Skeletal muscle satellite cell (primary cell): ENCODE measurements at regions not wholly inside any gene's neighbourhood (a gene's known extent, or its start where the extent isn't known, plus 50 kb on each side); places are given as distances from the start of the nearest gene placed in this dataset.

Source experiments
- H3K27me3 ChIP-seq: 2 replicates; pipeline ENCODE4 v1.7.0; 2013; ENCODE audit warnings: low read length; ENCODE audit not compliant: control insufficient read depth, insufficient read depth
- H3K36me3 ChIP-seq: 2 replicates; pipeline ENCODE4 v1.7.0; 2013; ENCODE audit warnings: mild to moderate bottlenecking, control low read depth, low read length; ENCODE audit not compliant: insufficient read depth
- H3K4me1 ChIP-seq: 2 replicates; pipeline ENCODE4 v1.7.0; 2013; ENCODE audit warnings: low read length; ENCODE audit not compliant: control insufficient read depth, insufficient read depth
- H3K4me2 ChIP-seq: 2 replicates; pipeline ENCODE4 v1.7.0; 2013; ENCODE audit warnings: mild to moderate bottlenecking, low read length
- H3K4me3 ChIP-seq: 2 replicates; pipeline ENCODE4 v1.7.0; 2013; ENCODE audit warnings: low read length
- H3K9ac ChIP-seq: 2 replicates; pipeline ENCODE4 v1.7.0; 2013; ENCODE audit warnings: mild to moderate bottlenecking, low read depth, low read length, moderate library complexity
- H3K9me3 ChIP-seq: replicated peaks from 2 replicates; pipeline ENCODE4 v1.7.0; 2013; ENCODE audit warnings: mild to moderate bottlenecking, control low read depth, low read length

- Histone ChIP-seq H3K27me3 (no peaks in the 10 kb centered on the region), H3K9ac (no peak overlapping the region), H3K9me3 (no peaks in the 10 kb centered on the region), H3K4me2 (no peak overlapping the region), H3K4me3 (no peak overlapping the region), H3K4me1 (no peaks in the 10 kb centered on the region), H3K36me3 (no peaks in the 10 kb centered on the region)
These were observed 308.9 kb upstream of the POU3F3 start for GRCh38 chr2:104545055-104545454.

GRCh38 chr2:104546537-104546936, 307.4 kb upstream of the POU3F3 start:
- Histone ChIP-seq H3K4me2 (no peak overlapping the region), H3K36me3 (no peaks in the 10 kb centered on the region), H3K9ac (no peak overlapping the region), H3K4me3 (no peak overlapping the region), H3K9me3 (no peaks in the 10 kb centered on the region), H3K4me1 (no peaks in the 10 kb centered on the region), H3K27me3 (no peaks in the 10 kb centered on the region)

GRCh38 chr2:104547221-104547620, 306.7 kb upstream of the POU3F3 start:
- no peak overlapping the region for H3K4me3 ChIP-seq
- H3K4me2 ChIP-seq = no peak overlapping the region
- H3K36me3 ChIP-seq = no peaks in the 10 kb centered on the region
- no peaks in the 10 kb centered on the region for H3K9me3 ChIP-seq
- no peaks in the 10 kb centered on the region for H3K4me1 ChIP-seq
- H3K9ac ChIP-seq = no peak overlapping the region
- no peaks in the 10 kb centered on the region for H3K27me3 ChIP-seq

GRCh38 chr2:104561251-104561650, 292.7 kb upstream of the POU3F3 start:
- Histone ChIP-seq H3K4me2 (no peak overlapping the region), H3K4me1 (no peaks in the 10 kb centered on the region), H3K36me3 (no peaks in the 10 kb centered on the region), H3K9ac (no peak overlapping the region), H3K27me3 (no peaks in the 10 kb centered on the region), H3K4me3 (no peak overlapping the region), H3K9me3 (no peaks in the 10 kb centered on the region)

GRCh38 chr2:104562537-104562936, 291.4 kb upstream of the POU3F3 start:
- no peaks in the 10 kb centered on the region for H3K27me3 ChIP-seq
- H3K4me1 ChIP-seq = no peaks in the 10 kb centered on the region
- H3K9me3 ChIP-seq = peaks cover 6% of the 10 kb centered on the region
- H3K36me3 ChIP-seq = no peaks in the 10 kb centered on the region
- no peak overlapping the region for H3K9ac ChIP-seq
- H3K4me2 ChIP-seq = no peak overlapping the region
- no peak overlapping the region for H3K4me3 ChIP-seq

GRCh38 chr2:104563398-104563996, 290.4 kb upstream of the POU3F3 start:
- no peaks in the 10 kb centered on the region for H3K36me3 ChIP-seq
- H3K4me1 ChIP-seq = no peaks in the 10 kb centered on the region
- peaks cover 6% of the 10 kb centered on the region for H3K9me3 ChIP-seq
- no peak overlapping the region for H3K9ac ChIP-seq
- no peak overlapping the region for H3K4me2 ChIP-seq
- no peak overlapping the region for H3K4me3 ChIP-seq
- no peaks in the 10 kb centered on the region for H3K27me3 ChIP-seq

- H3K27me3 ChIP-seq = no peaks in the 10 kb centered on the region
- no peak overlapping the region for H3K4me2 ChIP-seq
- H3K4me3 ChIP-seq = no peak overlapping the region
- no peaks in the 10 kb centered on the region for H3K4me1 ChIP-seq
- H3K9me3 ChIP-seq = peaks cover 6% of the 10 kb centered on the region
- H3K9ac ChIP-seq = no peak overlapping the region
- H3K36me3 ChIP-seq = no peaks in the 10 kb centered on the region
These were observed 285.7 kb upstream of the POU3F3 start for GRCh38 chr2:104568247-104568646.

- peaks cover 6% of the 10 kb centered on the region for H3K9me3 ChIP-seq
- no peak overlapping the region for H3K4me3 ChIP-seq
- no peak overlapping the region for H3K4me2 ChIP-seq
- no peaks in the 10 kb centered on the region for H3K4me1 ChIP-seq
- no peaks in the 10 kb centered on the region for H3K36me3 ChIP-seq
- no peak overlapping the region for H3K9ac ChIP-seq
- no peaks in the 10 kb centered on the region for H3K27me3 ChIP-seq
These were observed 283.7 kb upstream of the POU3F3 start for GRCh38 chr2:104570259-104570658.

GRCh38 chr2:104572834-104573233, 281.1 kb upstream of the POU3F3 start:
- no peak overlapping the region for H3K4me2 ChIP-seq
- H3K9ac ChIP-seq = no peak overlapping the region
- H3K36me3 ChIP-seq = no peaks in the 10 kb centered on the region
- H3K4me1 ChIP-seq = no peaks in the 10 kb centered on the region
- H3K4me3 ChIP-seq = no peak overlapping the region
- H3K9me3 ChIP-seq = no peaks in the 10 kb centered on the region
- H3K27me3 ChIP-seq = no peaks in the 10 kb centered on the region

GRCh38 chr2:104574367-104574766, 279.5 kb upstream of the POU3F3 start:
- no peak overlapping the region for H3K4me2 ChIP-seq
- no peaks in the 10 kb centered on the region for H3K9me3 ChIP-seq
- no peaks in the 10 kb centered on the region for H3K4me1 ChIP-seq
- no peaks in the 10 kb centered on the region for H3K36me3 ChIP-seq
- H3K9ac ChIP-seq = no peak overlapping the region
- no peaks in the 10 kb centered on the region for H3K27me3 ChIP-seq
- H3K4me3 ChIP-seq = no peak overlapping the region

- Histone ChIP-seq H3K9ac (no peak overlapping the region), H3K27me3 (no peaks in the 10 kb centered on the region), H3K4me3 (no peak overlapping the region), H3K4me1 (no peaks in the 10 kb centered on the region), H3K36me3 (no peaks in the 10 kb centered on the region), H3K9me3 (no peaks in the 10 kb centered on the region), H3K4me2 (no peak overlapping the region)
These were observed 276.8 kb upstream of the POU3F3 start for GRCh38 chr2:104577143-104577542.

- Histone ChIP-seq H3K9ac (no peak overlapping the region), H3K4me1 (no peaks in the 10 kb centered on the region), H3K36me3 (no peaks in the 10 kb centered on the region), H3K4me2 (no peak overlapping the region), H3K27me3 (no peaks in the 10 kb centered on the region), H3K4me3 (no peak overlapping the region), H3K9me3 (no peaks in the 10 kb centered on the region)
These were observed 271.4 kb upstream of the POU3F3 start for GRCh38 chr2:104582471-104582870.
